Hippocampal formation (tissue), 2 donors: ENCODE measurements at regions not wholly inside any gene's neighbourhood (a gene's known extent, or its start where the extent isn't known, plus 50 kb on each side); places are given as distances from the start of the nearest gene placed in this dataset.
A peak's percentile ranks its signal among the peaks of the same experiment; 100 is the strongest.
"Not testable (repeated sequence)": the region's sequence is repeated elsewhere in the genome, so short reads cannot be mapped to it uniquely, and the experiment has no call there.

Source experiments
- DNase-seq, 2 donors: peaks; one replicate each; lab custom pipeline; 2025; lab: John Stamatoyannopoulos, UW

DNA sequence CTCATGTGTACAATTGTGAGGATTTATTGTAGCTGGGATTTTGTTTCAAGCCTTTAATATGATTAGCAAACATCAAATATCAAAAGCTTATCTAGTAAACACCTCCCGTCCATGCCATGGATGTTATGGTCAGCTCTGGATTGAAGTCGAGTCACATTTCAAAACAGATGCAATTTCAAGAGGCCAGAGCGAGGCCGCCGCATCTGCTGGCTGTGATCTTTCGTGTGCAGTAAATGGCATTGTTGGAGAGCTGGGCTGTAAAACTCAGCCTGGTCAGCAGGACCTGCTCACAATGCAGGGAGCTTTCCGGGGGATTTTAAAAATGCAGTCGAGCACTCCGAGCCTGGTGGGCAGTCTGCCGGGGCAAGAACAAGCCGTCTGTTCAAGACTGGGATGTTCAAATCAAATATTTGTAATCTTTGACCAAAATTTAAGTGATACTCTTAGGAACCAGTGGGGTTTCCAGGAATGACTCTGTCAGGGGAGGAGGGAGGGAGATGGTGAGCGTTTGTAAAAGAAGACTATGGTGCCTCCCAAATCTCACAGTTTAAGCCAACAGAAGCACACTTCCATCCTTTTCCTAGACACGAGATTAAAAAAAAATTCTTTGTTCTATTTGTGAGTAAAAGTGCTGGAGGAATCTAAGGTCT lies 97.6 kb downstream of the MYCN start:
- DNase-seq, result no peak

GRCh38 chr2:16036951-16037350 lies 96.6 kb downstream of the MYCN start:
- no peak for DNase-seq

DNA sequence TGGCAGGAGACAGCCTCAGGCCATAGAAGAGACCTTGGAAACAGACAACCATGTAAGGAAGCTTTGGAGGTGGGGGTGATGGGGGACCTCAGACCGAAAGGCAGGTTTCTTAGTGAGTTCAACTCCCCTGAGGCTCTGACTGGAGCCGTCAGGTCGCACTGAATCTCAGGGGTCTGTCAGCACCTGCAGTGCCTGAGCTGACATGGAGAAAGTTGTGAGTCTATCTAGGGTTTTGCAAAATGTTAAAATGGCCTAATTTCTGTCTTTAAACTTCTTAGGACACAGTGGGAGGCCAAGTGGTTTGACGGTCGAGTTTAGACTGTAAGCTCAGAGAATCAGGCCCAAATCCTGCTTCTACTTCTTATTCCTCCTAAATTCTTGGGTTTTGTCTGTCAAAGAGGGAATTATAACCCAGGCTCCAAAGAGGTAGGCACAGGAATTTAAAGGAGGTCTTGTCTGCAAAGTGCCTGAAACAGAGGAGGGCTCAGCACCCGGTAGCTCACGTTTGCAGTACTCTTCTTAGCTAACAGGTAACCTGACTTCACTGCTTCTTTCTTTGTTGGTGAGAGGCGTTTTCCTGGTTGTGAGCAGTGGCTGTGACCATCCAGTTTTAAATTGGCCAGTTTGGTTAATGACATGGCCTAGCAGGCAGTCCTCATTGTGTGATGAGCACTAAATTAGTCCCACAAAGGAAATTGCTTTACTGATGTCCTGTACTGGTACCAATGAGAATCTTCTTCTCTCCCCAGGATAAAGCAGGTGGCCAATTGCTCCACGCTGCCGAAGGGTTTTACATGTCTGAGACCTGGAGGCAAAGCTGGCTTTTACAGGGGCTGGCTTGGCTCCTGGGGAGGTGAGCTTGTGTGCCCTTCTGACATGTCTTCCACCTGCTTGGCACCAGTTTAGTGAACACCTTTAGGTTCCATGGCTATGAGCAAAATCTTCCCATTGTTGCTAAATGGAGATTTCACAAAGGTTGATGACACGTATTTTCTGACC lies 95.7 kb downstream of the MYCN start:
- no peak for DNase-seq

DNA sequence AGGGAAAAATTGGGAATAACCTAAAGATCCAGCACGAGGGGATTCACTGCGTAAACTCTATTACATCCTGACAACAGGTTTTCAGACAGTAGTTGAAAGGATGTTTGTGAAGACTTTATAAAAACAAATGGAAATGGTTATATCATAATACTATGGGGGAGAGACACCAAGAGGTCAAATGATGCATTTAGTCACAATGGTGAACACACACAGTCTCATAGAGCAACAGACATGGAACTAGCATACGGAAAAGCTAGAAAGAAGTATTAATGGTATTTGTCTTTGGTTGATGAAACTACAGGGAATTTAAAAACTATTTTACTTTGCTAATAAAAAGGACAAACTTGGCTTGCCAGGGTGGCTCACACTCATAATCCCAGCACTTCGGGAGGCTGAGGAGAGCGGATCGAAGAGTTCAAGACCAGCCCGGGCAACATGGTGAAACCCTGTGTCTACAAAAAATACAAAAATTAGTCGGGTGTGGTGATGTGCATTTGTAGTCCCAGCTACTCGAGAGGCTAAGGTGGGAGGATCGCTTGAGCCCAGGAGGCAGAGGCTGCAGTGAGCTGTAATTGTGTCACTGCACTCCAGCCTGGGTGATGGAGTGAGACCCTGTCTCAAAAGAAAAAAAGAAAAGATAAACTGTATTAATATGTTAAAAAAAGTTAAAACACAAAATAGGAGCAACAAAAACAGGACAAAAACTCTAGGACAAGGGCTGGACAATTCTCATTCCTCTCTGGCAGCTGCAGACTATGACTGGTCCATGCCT lies 94.8 kb downstream of the MYCN start:
- DNase-seq, result no peak

DNA sequence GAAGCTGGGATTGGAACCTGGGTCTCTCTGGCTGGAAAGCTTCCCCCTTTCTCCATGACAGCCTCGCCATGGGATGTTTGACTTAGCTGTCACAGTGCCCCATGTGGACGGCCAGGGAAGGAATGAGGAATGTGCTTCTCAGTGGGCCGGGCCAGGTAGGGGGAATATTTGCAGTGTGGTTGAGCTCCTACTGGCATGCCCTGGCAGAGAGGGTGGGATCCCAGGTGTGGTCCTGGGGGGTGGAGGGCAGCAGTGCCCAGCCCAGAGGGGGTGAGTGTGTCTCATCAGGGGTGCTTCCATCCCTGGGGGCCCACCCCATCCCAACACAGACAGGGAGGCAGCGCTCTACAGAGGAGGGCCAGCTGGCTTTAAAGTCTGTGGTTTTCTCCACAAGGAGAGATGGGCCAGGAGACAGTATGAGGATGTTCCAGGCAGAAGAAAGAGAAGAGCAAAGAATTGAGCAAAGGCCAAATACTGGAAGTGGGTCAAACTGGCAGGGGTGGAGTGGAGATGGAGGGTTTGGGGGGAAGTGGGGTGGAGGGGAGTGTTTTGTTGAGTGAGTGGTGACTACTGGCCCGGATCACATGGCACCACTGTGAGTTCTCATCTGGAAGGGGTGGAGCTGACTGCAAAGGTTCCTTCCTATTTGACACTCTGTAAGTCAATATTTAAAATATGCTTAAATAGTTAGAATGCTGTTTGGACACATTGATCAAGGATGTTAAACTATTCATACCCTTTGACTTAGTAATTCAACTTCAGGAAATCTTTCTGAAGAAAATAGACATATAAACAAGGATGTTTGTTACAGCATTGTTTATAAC lies 94.0 kb downstream of the MYCN start:
- no peak for DNase-seq

DNA sequence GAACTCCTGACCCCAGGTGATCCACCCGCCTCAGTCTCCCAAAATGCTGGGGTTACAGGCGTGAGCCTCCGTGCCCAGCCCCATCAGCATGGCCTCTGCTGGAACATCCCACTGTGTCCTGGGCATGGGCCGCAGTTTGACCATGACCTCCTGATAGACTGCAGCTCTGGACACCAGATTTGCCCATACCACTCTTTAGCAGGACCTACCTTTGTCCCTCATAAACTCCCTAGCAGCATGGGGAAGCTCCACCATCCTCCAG lies 92.6 kb downstream of the MYCN start:
- no peak for DNase-seq

GRCh38 chr2:16032282-16033031 lies 92.1 kb downstream of the MYCN start:
- DNase-seq, result no peak

- no peak for DNase-seq
These were observed 91.5 kb downstream of the MYCN start for GRCh38 chr2:16031848-16032159.

GRCh38 chr2:16031058-16031847 lies 90.9 kb downstream of the MYCN start:
- DNase-seq, result peak; percentile 30 to 46

DNA sequence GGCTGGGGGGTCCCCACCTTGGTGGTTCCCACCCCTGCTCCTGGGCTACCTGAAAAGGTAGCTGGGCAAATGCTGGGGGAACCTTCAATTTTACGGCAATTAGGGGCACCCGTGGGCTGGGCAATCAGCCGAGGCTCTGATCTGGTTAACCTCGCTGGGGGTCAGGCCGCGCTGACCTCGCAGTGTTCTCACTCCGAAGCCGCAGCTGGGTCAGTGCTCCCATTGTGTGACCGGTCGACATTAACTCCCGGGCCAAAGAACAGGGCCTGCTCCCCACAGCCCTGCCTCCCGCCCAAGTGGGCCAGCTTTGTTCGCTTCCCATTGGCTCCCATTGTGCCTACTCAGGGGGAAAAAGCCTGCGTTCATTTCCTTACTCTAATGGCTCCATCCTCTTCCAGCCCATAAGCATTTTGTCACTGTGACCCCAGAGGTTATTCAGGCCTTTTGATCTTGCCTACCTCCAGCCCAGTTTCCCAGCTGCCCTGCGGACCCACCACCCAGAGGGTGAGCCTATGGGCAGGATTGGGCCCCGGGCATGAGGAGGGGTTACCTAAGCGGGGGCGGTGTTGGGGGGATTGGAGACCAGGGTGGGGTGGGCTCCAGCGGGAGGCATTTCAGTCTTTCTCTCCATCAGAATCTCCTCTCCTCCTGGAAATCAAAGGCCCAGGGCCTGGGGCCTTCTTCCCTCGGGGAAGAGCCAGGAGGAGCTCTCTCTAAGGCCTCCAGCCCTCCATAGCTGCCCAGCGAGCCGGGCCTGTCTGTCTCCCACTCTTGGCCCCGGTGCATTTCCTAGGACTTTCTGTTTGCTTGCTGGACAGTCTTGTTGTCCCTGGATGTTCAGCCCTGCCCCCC lies 90.1 kb downstream of the MYCN start:
- DNase-seq, result peak in 1 of 2 donors; percentile 30

DNA sequence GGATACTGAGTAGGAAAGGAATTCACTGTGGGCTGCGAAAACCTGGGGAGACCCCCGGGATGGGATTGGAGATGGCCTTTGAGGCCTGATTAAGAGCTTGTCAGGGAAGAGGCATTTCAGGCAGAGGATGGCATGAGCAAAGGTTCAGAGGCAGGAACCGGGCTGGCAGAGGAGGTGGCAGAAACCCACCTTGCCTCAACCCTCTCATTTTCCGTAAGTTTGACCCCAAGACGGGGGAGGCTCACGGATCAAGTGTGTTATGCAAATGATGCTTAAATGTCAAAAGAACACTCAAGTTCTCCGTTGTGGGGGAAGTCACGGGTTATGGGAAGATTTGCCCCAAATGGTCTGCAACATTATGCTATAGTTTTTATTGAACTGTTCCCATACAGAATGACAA lies 88.3 kb downstream of the MYCN start:
- DNase-seq, result no peak

DNA sequence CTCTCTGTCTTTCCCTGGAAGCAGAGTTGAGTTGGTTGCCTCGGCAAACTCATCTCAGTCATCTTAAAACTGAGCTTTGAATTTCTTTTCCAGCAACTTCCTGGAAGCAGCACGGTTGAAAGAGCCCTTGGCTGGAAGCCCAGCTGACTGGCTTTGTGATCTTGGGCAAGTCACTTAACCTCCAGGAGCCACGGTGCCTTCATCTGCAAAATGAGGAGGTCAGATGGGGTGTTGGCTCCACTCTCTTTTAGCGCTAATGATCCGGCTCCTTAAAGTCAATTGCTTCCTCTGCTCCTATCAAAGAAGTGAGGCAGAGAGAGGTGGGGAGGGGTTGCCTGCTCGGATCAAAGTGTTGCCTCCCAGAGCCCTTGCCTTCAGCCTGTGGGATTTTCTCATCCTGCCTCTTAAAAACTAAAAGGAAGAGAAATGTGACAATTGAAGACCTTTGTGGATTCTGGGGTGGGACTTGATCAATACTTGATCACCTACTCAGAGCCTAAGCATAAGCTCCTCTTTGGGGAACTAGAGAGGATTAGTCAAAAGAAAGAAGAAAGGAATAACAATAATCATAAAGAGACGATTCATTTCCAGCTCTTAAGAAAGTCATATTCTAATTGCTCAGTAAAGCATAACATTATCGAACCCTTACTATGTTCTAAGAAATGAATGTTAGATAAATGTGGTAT lies 86.6 kb downstream of the MYCN start:
- no peak for DNase-seq

DNA sequence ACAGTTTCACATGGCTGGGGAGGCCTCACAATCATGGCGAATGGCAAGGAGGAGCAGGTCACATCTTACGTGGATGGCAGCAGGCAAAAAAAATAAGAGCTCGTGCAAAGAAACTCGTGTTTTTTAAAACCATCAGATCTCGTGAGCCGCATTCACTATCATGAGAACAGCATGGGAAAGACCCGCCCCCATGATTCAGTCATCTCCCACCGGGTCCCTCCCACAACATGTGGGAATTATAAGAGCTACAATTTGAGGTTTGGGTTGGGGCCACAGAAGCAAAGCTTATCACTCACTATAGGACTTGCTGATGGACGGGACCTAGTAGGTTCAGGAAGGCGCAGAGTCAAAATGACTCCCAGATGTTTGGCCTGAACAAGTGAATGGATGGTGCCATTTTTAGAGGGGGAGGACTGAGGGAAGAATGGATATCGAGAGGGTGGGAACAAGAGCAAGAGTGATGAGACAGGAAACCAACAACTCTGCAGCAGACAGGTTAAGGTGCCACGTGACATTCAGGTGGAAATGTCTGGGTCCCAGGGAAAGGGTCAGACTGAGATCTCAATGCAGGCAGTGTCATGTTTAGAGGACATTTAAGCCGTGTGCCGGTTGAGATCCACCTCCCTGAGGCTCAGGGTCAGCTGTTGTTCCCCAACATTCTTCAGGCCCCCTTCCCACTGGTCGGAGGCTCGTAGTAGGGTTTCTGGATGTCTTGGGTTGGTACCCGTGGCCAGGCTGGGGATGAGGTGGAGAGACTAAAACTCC lies 85.7 kb downstream of the MYCN start:
- no peak for DNase-seq

GRCh38 chr2:16025211-16025875 lies 85.0 kb downstream of the MYCN start:
- no peak for DNase-seq

- not testable (repeated sequence) for DNase-seq
These were observed 84.3 kb downstream of the MYCN start for GRCh38 chr2:16024628-16025027.

GRCh38 chr2:16023506-16024360 lies 83.4 kb downstream of the MYCN start:
- DNase-seq, result no peak
